ENCODE measurements at regions not wholly inside any gene's neighbourhood (a gene's known extent, or its start where the extent isn't known, plus 50 kb on each side); places are given as distances from the start of the nearest gene placed in this dataset.

DNA sequence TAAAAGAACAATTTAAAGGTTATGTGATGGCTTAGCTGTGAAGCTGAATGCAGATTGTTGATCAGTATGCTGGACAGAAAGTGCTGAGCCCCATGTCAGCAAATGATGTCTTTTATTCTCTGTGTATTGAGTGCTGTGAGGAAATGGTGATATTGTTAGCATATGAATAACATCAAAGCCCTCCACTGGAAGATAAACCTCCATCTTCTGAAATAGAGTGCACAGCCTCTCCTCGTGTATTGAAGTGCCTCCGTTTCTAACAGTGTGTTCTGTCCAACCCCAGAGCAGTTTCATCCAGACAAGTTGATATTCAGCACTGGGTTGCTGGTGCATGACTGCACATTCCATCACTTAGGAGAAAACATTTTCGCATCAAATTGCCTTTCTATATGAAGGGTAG is 242.9 kb downstream of the CSNK1G3 start:
- no peak overlapping the region for H3K4me3 Mint-ChIP-seq
- peak overlapping the region in 1 of 3 experiments; percentile 49 for H3K27ac Mint-ChIP-seq
- H3K4me1 Mint-ChIP-seq = peaks cover 24% of the 10 kb centered on the region
- H3K27me3 Mint-ChIP-seq (ENCODE audit: low read depth) = no peaks in the 10 kb centered on the region
- H3K36me3 Mint-ChIP-seq (ENCODE audit: low read depth) = no peaks in the 10 kb centered on the region
- H3K9me3 Mint-ChIP-seq = no peaks in the 10 kb centered on the region
- TF ChIP-seq, protein P1, sequence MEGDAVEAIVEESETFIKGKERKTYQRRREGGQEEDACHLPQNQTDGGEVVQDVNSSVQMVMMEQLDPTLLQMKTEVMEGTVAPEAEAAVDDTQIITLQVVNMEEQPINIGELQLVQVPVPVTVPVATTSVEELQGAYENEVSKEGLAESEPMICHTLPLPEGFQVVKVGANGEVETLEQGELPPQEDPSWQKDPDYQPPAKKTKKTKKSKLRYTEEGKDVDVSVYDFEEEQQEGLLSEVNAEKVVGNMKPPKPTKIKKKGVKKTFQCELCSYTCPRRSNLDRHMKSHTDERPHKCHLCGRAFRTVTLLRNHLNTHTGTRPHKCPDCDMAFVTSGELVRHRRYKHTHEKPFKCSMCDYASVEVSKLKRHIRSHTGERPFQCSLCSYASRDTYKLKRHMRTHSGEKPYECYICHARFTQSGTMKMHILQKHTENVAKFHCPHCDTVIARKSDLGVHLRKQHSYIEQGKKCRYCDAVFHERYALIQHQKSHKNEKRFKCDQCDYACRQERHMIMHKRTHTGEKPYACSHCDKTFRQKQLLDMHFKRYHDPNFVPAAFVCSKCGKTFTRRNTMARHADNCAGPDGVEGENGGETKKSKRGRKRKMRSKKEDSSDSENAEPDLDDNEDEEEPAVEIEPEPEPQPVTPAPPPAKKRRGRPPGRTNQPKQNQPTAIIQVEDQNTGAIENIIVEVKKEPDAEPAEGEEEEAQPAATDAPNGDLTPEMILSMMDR (IDR thresholded peaks at IDR 0.05; ENCODE audit: unreplicated experiment in 3 of 3) = no peak

DNA sequence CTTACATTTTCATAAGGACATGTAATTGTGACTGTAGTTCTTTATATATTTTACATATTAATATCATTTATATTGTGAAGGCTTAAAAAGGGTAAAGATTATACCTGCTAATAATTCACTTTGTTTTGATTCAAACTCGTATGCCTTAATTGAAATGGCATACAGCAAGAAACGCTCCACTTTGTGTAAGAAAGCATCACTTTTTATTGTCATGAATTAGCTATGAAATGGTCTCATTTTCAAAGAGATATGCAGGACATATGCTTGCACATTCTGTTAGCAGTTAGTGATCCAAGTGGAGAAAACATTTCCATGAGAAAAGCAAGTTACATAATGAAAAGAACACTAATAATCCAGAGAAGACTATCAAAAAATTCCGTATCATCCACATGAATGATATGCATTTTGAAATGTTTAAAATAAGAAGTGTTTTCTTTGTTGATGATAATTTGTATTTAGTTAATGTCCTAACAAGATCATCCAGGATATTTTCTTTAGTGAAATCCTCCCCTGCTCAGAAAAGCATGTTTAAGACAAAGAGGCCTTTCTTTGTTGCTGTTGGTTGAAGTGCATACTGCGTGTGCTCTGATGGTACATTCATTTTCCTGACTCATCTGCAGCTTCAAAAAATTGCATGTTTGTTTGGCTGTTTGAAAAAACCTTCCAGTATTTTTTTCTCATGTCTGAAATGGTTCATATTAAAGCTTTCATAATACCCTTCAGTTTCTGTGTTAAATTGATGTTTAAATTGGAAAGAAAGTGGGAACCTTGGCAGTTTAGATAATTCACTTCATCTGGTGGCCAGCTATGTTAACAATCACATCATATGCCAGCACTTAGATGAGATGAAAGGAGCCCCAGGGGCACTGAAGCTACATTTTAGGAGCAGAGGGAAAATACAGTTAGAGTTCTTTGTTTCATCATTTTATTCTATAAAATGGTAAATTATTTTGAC is 242.2 kb downstream of the CSNK1G3 start:
- Mint-ChIP-seq H3K9me3 (no peaks in the 10 kb centered on the region), H3K36me3 (ENCODE audit: low read depth) (no peaks in the 10 kb centered on the region), H3K4me1 (peaks cover 24% of the 10 kb centered on the region), H3K27me3 (ENCODE audit: low read depth) (no peaks in the 10 kb centered on the region), H3K27ac (peak overlapping the region in 2 of 3 experiments; percentile 43 to 49), H3K4me3 (no peak overlapping the region)
- TF ChIP-seq, protein P1 (IDR thresholded peaks at IDR 0.05; ENCODE audit: unreplicated experiment in 3 of 3) = no peak

DNA sequence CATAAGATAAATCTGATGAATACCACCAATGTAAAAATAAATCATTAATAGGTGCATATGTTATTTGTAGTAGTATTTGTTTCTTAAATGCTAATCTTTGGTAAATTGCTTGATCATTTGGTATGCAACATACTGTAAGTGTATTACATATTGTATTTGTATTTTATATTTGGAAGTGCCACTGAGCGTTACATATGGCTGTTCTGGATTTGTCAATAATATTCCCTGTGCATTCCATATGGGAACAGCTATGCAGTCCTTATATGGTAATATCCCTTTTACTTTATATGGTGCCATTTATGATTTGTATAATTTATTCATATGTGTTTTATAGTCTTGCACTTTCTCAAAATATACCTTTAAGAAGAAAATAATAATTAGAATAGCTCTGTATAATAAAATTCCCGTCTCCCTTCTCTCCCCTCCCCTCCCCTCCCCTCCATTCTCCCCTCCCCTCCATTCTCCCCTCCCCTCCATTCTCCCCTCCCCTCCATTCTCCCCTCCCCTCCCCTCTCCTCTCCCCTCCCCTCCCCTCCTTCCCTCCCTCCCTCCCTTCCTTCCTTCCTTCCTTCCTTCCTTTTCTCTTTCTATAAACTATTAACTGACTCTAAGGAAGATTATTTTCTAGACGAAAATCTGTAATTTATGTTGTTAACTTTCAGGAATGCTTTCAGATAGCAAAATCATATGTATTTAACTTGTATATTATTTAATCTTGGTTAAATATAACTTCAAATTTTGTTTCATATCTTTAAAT is 241.4 kb downstream of the CSNK1G3 start:
- H3K4me3 Mint-ChIP-seq = no peak overlapping the region
- H3K27ac Mint-ChIP-seq = no peak overlapping the region
- H3K36me3 Mint-ChIP-seq (ENCODE audit: low read depth) = no peaks in the 10 kb centered on the region
- TF ChIP-seq, protein P1 (IDR thresholded peaks at IDR 0.05; ENCODE audit: unreplicated experiment in 3 of 3) = no peak
- H3K27me3 Mint-ChIP-seq (ENCODE audit: low read depth) = no peaks in the 10 kb centered on the region
- H3K4me1 Mint-ChIP-seq = peaks cover 24% of the 10 kb centered on the region
- H3K9me3 Mint-ChIP-seq = no peaks in the 10 kb centered on the region

DNA sequence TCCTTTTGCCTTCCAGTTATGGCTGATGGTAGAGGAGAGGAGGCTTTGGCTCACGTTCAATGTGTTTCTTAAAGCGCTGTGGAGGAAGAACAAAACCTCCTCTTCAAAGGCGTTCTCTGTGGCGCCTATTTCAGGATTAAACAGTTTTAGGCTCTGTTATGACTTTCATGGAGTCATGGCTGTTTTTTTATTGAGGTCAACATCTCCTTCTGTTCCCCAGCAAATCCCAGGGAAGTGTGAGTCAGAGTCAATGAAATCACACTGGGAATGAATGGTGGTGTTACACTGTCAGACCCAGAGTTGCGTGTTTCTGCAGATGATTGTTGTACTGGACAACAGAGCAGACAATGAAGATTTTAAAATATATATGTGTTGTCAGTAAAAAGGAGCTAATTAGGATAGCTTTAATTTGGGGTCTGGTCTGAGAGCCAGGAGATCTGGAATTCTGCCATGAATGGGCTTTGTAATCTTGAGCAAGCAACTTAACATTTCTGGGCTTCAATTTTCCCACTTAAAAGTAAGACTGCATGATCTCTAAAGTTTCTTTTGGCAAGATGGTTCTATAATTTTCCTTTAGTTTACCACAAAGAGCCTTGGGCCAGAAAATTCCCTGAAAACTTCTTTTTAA is 240.7 kb downstream of the CSNK1G3 start:
- Mint-ChIP-seq H3K9me3 (no peaks in the 10 kb centered on the region), H3K4me3 (no peak overlapping the region), H3K36me3 (ENCODE audit: low read depth) (no peaks in the 10 kb centered on the region), H3K27me3 (ENCODE audit: low read depth) (no peaks in the 10 kb centered on the region), H3K4me1 (peaks cover 24% of the 10 kb centered on the region), H3K27ac (peak overlapping the region in 1 of 3 experiments; percentile 28)
- TF ChIP-seq, protein P1 (IDR thresholded peaks at IDR 0.05; ENCODE audit: unreplicated experiment in 3 of 3) = no peak

DNA sequence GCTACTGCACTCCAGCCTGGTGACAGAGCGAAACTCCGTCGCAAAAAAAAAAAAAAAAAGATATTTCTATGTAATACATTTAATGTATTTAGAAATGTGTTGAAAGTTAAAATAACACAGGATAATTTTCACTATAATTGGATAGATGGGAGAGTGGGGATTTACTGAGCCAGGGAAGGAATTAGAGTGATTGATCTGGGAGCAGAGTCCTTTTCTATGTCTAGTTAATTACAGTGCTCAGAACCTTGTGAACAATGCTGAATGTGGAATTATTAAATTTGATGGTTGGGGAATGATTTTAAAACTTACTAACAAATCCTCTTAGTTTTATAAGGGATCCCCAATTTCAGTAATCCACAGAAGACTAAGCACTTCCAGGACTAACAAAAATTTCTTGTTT is 239.7 kb downstream of the CSNK1G3 start:
- no peak overlapping the region for H3K27ac Mint-ChIP-seq
- H3K27me3 Mint-ChIP-seq (ENCODE audit: low read depth) = no peaks in the 10 kb centered on the region
- peaks cover 28% of the 10 kb centered on the region for H3K4me1 Mint-ChIP-seq
- H3K9me3 Mint-ChIP-seq = no peaks in the 10 kb centered on the region
- H3K4me3 Mint-ChIP-seq = no peak overlapping the region
- TF ChIP-seq, protein P1 (IDR thresholded peaks at IDR 0.05; ENCODE audit: unreplicated experiment in 3 of 3) = no peak
- H3K36me3 Mint-ChIP-seq (ENCODE audit: low read depth) = no peaks in the 10 kb centered on the region

Data from nephron (organoid).